AG04450 (cell line): ENCODE measurements at regions not wholly inside any gene's neighbourhood (a gene's known extent, or its start where the extent isn't known, plus 50 kb on each side); places are given as distances from the start of the nearest gene placed in this dataset.
"Not testable (repeated sequence)": the region's sequence is repeated elsewhere in the genome, so short reads cannot be mapped to it uniquely, and the experiment has no call there.

ENCODE experiments used
- CTCF ChIA-PET: fragments of 300-600, 350-600 bp; formaldehyde crosslinking; extraction: SDS; loops from one replicate; lab custom pipeline; 2022; ENCODE audit warnings: antibody characterized with exemption, inconsistent platforms; lab: Charles Lee
- POLR2A ChIA-PET: fragments of 350-600 bp; formaldehyde crosslinking; extraction: SDS; loops from one replicate; lab custom pipeline; 2021; ENCODE audit warnings: antibody characterized with exemption, inconsistent platforms; lab: Yijun Ruan, JAX
- DNase-seq: peaks from one replicate; pipeline ENCODE4 v3.0.0-alpha.2; 2011; ENCODE audit warnings: low read depth, low spot score
- H3K27ac ChIP-seq: one replicate; pipeline ENCODE4 v1.5.1; 2012; ENCODE audit warnings: low read depth, low read length, control low read depth
- H3K27me3 ChIP-seq: one replicate; pipeline ENCODE4 v1.6.0; 2012; ENCODE audit warnings: low read length; ENCODE audit not compliant: control insufficient read depth, insufficient read depth
- H3K4me3 ChIP-seq: 2 replicates; pipeline ENCODE4 v1.5.1; 2011; ENCODE audit warnings: mild to moderate bottlenecking, low read depth, low read length, control low read depth
- H3K9me3 ChIP-seq: 2 replicates; pipeline ENCODE4 v1.5.1; 2012; ENCODE audit warnings: low read length; ENCODE audit not compliant: control insufficient read depth, insufficient read depth
- CTCF ChIP-seq: IDR thresholded peaks from 2 replicates; pipeline ENCODE4 v1.5.1; 2011; ENCODE audit warnings: low read depth, low read length, control low read depth, inconsistent platforms

GRCh38 chr5:130923543-130924124, 241.4 kb downstream of the HINT1 start:
- Histone ChIP-seq H3K27ac (no peak overlapping the region), H3K9me3 (peaks cover 5% of the 10 kb centered on the region), H3K4me3 (no peak overlapping the region), H3K27me3 (no peaks in the 10 kb centered on the region)
- DNase-seq: no peak
- TF ChIP-seq CTCF: no peak
- CTCF ChIA-PET: no interaction called here
- POLR2A ChIA-PET: no interaction called here

GRCh38 chr5:130912088-130912487, 253.0 kb downstream of the HINT1 start:
- no peaks in the 10 kb centered on the region for H3K9me3 ChIP-seq
- no peak overlapping the region for H3K27ac ChIP-seq
- POLR2A ChIA-PET: no interaction called here
- no peaks in the 10 kb centered on the region for H3K27me3 ChIP-seq
- H3K4me3 ChIP-seq: no peak overlapping the region
- no peak for TF ChIP-seq CTCF
- CTCF ChIA-PET: no interaction called here
- no peak for DNase-seq

- H3K4me3 ChIP-seq: no peak overlapping the region
- H3K9me3 ChIP-seq: no peaks in the 10 kb centered on the region
- no peak for DNase-seq
- H3K27me3 ChIP-seq: no peaks in the 10 kb centered on the region
- ChIA-PET POLR2A (no interaction called here), CTCF (no interaction called here)
- H3K27ac ChIP-seq: no peak overlapping the region
- no peak for TF ChIP-seq CTCF
Measured at GRCh38 chr5:130908186-130908585, 256.9 kb downstream of the HINT1 start.

GRCh38 chr5:130897537-130898195, 267.4 kb downstream of the HINT1 start:
- H3K4me3 ChIP-seq, H3K27me3 ChIP-seq, CTCF ChIA-PET, DNase-seq, H3K9me3 ChIP-seq, H3K27ac ChIP-seq, POLR2A ChIA-PET: not testable (repeated sequence)

- H3K9me3 ChIP-seq, CTCF ChIA-PET, POLR2A ChIA-PET, H3K27ac ChIP-seq, H3K4me3 ChIP-seq, H3K27me3 ChIP-seq, DNase-seq: not testable (repeated sequence)
Measured at GRCh38 chr5:130897181-130897536, 267.9 kb downstream of the HINT1 start.

GRCh38 chr5:130896636-130897035, 268.4 kb downstream of the HINT1 start:
- Histone ChIP-seq H3K4me3 (no peak overlapping the region), H3K27ac (no peak overlapping the region), H3K27me3 (no peaks in the 10 kb centered on the region), H3K9me3 (peaks cover 4% of the 10 kb centered on the region; the same call in 1 of the 2 replicates)
- no peak for DNase-seq
- TF ChIP-seq CTCF: no peak
- ChIA-PET CTCF (no interaction called here), POLR2A (no interaction called here)
